ENCODE measurements at regions not wholly inside any gene's neighbourhood (a gene's known extent, or its start where the extent isn't known, plus 50 kb on each side); places are given as distances from the start of the nearest gene placed in this dataset.
A peak's percentile ranks its signal among the peaks of the same experiment; 100 is the strongest.

DNA sequence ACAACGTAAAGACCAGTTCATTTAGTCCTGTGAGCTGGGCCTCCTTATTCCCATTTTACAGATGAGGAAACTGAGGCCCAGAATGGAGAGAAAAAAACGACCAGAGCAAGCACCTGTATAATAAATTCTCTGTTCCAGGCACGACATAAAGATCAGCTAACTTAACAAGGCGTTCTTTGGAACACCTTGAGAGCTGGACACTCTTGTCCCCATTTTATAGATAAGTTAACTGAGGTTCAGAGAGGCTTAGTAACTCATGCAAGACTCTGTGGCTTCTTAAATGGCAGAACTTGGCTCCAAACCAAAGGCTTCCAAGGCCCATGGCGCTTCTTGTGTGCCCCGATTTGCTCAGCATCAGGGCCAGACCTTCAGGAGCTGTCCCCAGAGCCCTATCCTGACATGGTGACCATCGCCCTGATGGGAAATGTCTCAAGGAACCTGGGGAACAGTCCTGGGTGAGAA is 142.1 kb downstream of the VEGFA start (continued):
- TF ChIP-seq WIZ (CRISPR knock-in tag; IDR thresholded peaks at IDR 0.05) (no peak; the same call in 1 of the 2 replicates), NCOA1 (CRISPR knock-in tag; IDR thresholded peaks at IDR 0.05) (peak; percentile 15; the same call in 1 of the 2 replicates), HMG20B (CRISPR knock-in tag; conservative IDR thresholded peaks at IDR 0.05) (no peak), ZNF17 (CRISPR knock-in tag; IDR thresholded peaks at IDR 0.05) (0 out of 2 replicates have a peak, but pooled peaks have one; percentile 55), ZMYM2 (CRISPR knock-in tag; IDR thresholded peaks at IDR 0.05) (peak; percentile 80; the same call in 1 of the 2 replicates), NPAS2 (CRISPR knock-in tag; IDR thresholded peaks at IDR 0.05; ENCODE audit: borderline replicate concordance) (no peak), NKX3-1 (CRISPR knock-in tag; IDR thresholded peaks at IDR 0.05) (0 out of 2 replicates have a peak, but pooled peaks have one; percentile 38), ZNF768 (CRISPR knock-in tag; IDR thresholded peaks at IDR 0.05) (peak; percentile 27; the same call in 1 of the 2 replicates), ZFY (CRISPR knock-in tag; IDR thresholded peaks at IDR 0.05) (no peak), ZNF709 (CRISPR knock-in tag; IDR thresholded peaks at IDR 0.05) (0 out of 2 replicates have a peak, but pooled peaks have one; percentile 15), YY1 (IDR thresholded peaks at IDR 0.05; ENCODE audit: insufficient read depth, insufficient replicate concordance, low read depth, low read length) (no peak), TARDBP (CRISPR knock-in tag; IDR thresholded peaks at IDR 0.05) (no peak), ETV6 (CRISPR knock-in tag; conservative IDR thresholded peaks at IDR 0.05) (no peak), JUNB (CRISPR knock-in tag; IDR thresholded peaks at IDR 0.05; ENCODE audit: borderline replicate concordance) (no peak), KLF13 (CRISPR knock-in tag; IDR thresholded peaks at IDR 0.05) (0 out of 2 replicates have a peak, but pooled peaks have one; percentile 14), ZMYM3 (CRISPR knock-in tag; IDR thresholded peaks at IDR 0.05) (peak; percentile 93), ESRRA (CRISPR knock-in tag; IDR thresholded peaks at IDR 0.05; ENCODE audit: low read depth) (no peak), EHMT2 (IDR thresholded peaks at IDR 0.05; ENCODE audit: borderline replicate concordance, low read depth, low read length) (peak; percentile 51; the same call in 1 of the 2 replicates)
- TF ChIP-seq, protein P1, sequence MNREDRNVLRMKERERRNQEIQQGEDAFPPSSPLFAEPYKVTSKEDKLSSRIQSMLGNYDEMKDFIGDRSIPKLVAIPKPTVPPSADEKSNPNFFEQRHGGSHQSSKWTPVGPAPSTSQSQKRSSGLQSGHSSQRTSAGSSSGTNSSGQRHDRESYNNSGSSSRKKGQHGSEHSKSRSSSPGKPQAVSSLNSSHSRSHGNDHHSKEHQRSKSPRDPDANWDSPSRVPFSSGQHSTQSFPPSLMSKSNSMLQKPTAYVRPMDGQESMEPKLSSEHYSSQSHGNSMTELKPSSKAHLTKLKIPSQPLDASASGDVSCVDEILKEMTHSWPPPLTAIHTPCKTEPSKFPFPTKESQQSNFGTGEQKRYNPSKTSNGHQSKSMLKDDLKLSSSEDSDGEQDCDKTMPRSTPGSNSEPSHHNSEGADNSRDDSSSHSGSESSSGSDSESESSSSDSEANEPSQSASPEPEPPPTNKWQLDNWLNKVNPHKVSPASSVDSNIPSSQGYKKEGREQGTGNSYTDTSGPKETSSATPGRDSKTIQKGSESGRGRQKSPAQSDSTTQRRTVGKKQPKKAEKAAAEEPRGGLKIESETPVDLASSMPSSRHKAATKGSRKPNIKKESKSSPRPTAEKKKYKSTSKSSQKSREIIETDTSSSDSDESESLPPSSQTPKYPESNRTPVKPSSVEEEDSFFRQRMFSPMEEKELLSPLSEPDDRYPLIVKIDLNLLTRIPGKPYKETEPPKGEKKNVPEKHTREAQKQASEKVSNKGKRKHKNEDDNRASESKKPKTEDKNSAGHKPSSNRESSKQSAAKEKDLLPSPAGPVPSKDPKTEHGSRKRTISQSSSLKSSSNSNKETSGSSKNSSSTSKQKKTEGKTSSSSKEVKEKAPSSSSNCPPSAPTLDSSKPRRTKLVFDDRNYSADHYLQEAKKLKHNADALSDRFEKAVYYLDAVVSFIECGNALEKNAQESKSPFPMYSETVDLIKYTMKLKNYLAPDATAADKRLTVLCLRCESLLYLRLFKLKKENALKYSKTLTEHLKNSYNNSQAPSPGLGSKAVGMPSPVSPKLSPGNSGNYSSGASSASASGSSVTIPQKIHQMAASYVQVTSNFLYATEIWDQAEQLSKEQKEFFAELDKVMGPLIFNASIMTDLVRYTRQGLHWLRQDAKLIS (CRISPR knock-in tag; IDR thresholded peaks at IDR 0.05) = 0 out of 2 replicates have a peak, but pooled peaks have one; percentile 31
- TF ChIP-seq, protein P2, sequence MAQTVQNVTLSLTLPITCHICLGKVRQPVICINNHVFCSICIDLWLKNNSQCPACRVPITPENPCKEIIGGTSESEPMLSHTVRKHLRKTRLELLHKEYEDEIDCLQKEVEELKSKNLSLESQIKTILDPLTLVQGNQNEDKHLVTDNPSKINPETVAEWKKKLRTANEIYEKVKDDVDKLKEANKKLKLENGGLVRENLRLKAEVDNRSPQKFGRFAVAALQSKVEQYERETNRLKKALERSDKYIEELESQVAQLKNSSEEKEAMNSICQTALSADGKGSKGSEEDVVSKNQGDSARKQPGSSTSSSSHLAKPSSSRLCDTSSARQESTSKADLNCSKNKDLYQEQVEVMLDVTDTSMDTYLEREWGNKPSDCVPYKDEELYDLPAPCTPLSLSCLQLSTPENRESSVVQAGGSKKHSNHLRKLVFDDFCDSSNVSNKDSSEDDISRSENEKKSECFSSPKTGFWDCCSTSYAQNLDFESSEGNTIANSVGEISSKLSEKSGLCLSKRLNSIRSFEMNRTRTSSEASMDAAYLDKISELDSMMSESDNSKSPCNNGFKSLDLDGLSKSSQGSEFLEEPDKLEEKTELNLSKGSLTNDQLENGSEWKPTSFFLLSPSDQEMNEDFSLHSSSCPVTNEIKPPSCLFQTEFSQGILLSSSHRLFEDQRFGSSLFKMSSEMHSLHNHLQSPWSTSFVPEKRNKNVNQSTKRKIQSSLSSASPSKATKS (CRISPR knock-in tag; IDR thresholded peaks at IDR 0.05) = peak; percentile 30; the same call in 1 of the 2 replicates
